ENCODE measurements at regions not wholly inside any gene's neighbourhood (a gene's known extent, or its start where the extent isn't known, plus 50 kb on each side); places are given as distances from the start of the nearest gene placed in this dataset.
A peak's percentile ranks its signal among the peaks of the same experiment; 100 is the strongest.

GRCh38 chr12:88303335-88303734 lies 161.2 kb downstream of the TMTC3 start:
- TF ChIP-seq CTCF (IDR thresholded peaks at IDR 0.05; ENCODE audit: low read depth, low read length): no peak
- Histone ChIP-seq H3K4me1 (ENCODE audit: low read depth) (peaks cover 35% of the 10 kb centered on the region), H3K27me3 (no peaks in the 10 kb centered on the region), H3K27ac (no peak overlapping the region), H3K4me3 (no peak overlapping the region), H3K36me3 (no peaks in the 10 kb centered on the region), H3K9me3 (ENCODE audit: low read depth) (no peaks in the 10 kb centered on the region)
- no peak for DNase-seq (ENCODE audit: low read depth in 1 of 2, low spot score in 1 of 2)

- Histone ChIP-seq H3K27me3 (no peaks in the 10 kb centered on the region), H3K36me3 (no peaks in the 10 kb centered on the region), H3K27ac (no peak overlapping the region), H3K9me3 (ENCODE audit: low read depth) (no peaks in the 10 kb centered on the region), H3K4me3 (no peak overlapping the region), H3K4me1 (ENCODE audit: low read depth) (peaks cover 21% of the 10 kb centered on the region)
- TF ChIP-seq CTCF (IDR thresholded peaks at IDR 0.05; ENCODE audit: low read depth, low read length): no peak
- peak in 1 of 2 donors; percentile 19 for DNase-seq (ENCODE audit: low read depth in 1 of 2, low spot score in 1 of 2)
These were observed 163.3 kb downstream of the TMTC3 start for GRCh38 chr12:88305254-88305890.

GRCh38 chr12:88306471-88307069 lies 164.5 kb downstream of the TMTC3 start:
- peak in 1 of 2 donors; percentile 29 for DNase-seq (ENCODE audit: low read depth in 1 of 2, low spot score in 1 of 2)
- H3K4me3 ChIP-seq: no peak overlapping the region
- no peaks in the 10 kb centered on the region for H3K27me3 ChIP-seq
- TF ChIP-seq CTCF (IDR thresholded peaks at IDR 0.05; ENCODE audit: low read depth, low read length): no peak
- H3K36me3 ChIP-seq: no peaks in the 10 kb centered on the region
- peaks cover 21% of the 10 kb centered on the region for H3K4me1 ChIP-seq (ENCODE audit: low read depth)
- no peaks in the 10 kb centered on the region for H3K9me3 ChIP-seq (ENCODE audit: low read depth)
- no peak overlapping the region for H3K27ac ChIP-seq

GRCh38 chr12:88307961-88308360 lies 165.9 kb downstream of the TMTC3 start:
- no peaks in the 10 kb centered on the region for H3K9me3 ChIP-seq (ENCODE audit: low read depth)
- no peak overlapping the region for H3K4me3 ChIP-seq
- H3K36me3 ChIP-seq: no peaks in the 10 kb centered on the region
- no peak for DNase-seq (ENCODE audit: low read depth in 1 of 2, low spot score in 1 of 2)
- H3K27ac ChIP-seq: no peak overlapping the region
- TF ChIP-seq CTCF (IDR thresholded peaks at IDR 0.05; ENCODE audit: low read depth, low read length): no peak
- no peaks in the 10 kb centered on the region for H3K27me3 ChIP-seq
- peaks cover 21% of the 10 kb centered on the region for H3K4me1 ChIP-seq (ENCODE audit: low read depth)

- peak in 1 of 2 donors; percentile 90 for DNase-seq (ENCODE audit: low read depth in 1 of 2, low spot score in 1 of 2)
- no peak overlapping the region for H3K27ac ChIP-seq
- peaks cover 21% of the 10 kb centered on the region for H3K4me1 ChIP-seq (ENCODE audit: low read depth)
- no peak for TF ChIP-seq CTCF (IDR thresholded peaks at IDR 0.05; ENCODE audit: low read depth, low read length)
- no peaks in the 10 kb centered on the region for H3K36me3 ChIP-seq
- H3K4me3 ChIP-seq: no peak overlapping the region
- H3K9me3 ChIP-seq (ENCODE audit: low read depth): no peaks in the 10 kb centered on the region
- no peaks in the 10 kb centered on the region for H3K27me3 ChIP-seq
These were observed 166.7 kb downstream of the TMTC3 start for GRCh38 chr12:88308825-88309224.

Data from cardiac muscle cell (in vitro differentiated cells and primary cell).